WTC11 (cell line): ENCODE measurements at regions not wholly inside any gene's neighbourhood (a gene's known extent, or its start where the extent isn't known, plus 50 kb on each side); places are given as distances from the start of the nearest gene placed in this dataset.

ENCODE experiments used
- ATAC-seq: fragments of 200-7000 bp; cut with Tn5 transposase; 2 replicates; pipeline ENCODE4 v1.10.0; 2021; ENCODE audit warnings: mild to moderate bottlenecking, moderate library complexity
- CTCF ChIA-PET: fragments of 300-600 bp; sonication (Branson Sonifier 250); formaldehyde crosslinking; loops from one replicate; lab custom pipeline; 2021; ENCODE audit warnings: antibody characterized with exemption; lab: Charles Lee
- POLR2A ChIA-PET: fragments of 350-600 bp; sonication (Branson Sonifier 250); formaldehyde crosslinking; loops from one replicate; lab custom pipeline; 2021; ENCODE audit warnings: antibody characterized with exemption; lab: Charles Lee
- DNase-seq: peaks from one replicate; pipeline ENCODE4 v3.0.0; 2021; ENCODE audit warnings: low spot score
- H3K27ac Mint-ChIP-seq: 2 replicates; pipeline ENCODE4 v1.8.0; 2021; ENCODE audit warnings: mixed read lengths
- H3K27me3 Mint-ChIP-seq: 2 replicates; pipeline ENCODE4 v1.8.0; 2021; ENCODE audit warnings: low read depth, mild to moderate bottlenecking, moderate library complexity, mixed read lengths
- H3K36me3 Mint-ChIP-seq: 2 replicates; pipeline ENCODE4 v1.8.0; 2021; ENCODE audit warnings: mixed read lengths
- H3K4me1 Mint-ChIP-seq: 2 replicates; pipeline ENCODE4 v1.8.0; 2022; ENCODE audit warnings: mixed read lengths
- H3K4me3 Mint-ChIP-seq: 2 replicates; pipeline ENCODE4 v1.8.0; 2021; ENCODE audit warnings: mild to moderate bottlenecking, moderate library complexity, mixed read lengths
- H3K9me3 Mint-ChIP-seq: 2 replicates; pipeline ENCODE4 v1.8.0; 2021; ENCODE audit warnings: mixed read lengths
- ARID4B ChIP-seq: sonication (generic); formaldehyde crosslinking; IDR thresholded peaks from 2 replicates; pipeline ENCODE4 v1.8.0; 2023; ENCODE audit warnings: missing genetic modification reagents, mild to moderate bottlenecking, borderline replicate concordance
- ATF6 ChIP-seq: sonication (generic); formaldehyde crosslinking; IDR thresholded peaks from 2 replicates; pipeline ENCODE4 v1.8.1; 2023; ENCODE audit warnings: mild to moderate bottlenecking, missing genetic modification reagents
- E2F5 ChIP-seq: sonication (generic); formaldehyde crosslinking; IDR thresholded peaks from 2 replicates; pipeline ENCODE4 v1.8.1; 2022; ENCODE audit warnings: mild to moderate bottlenecking, moderate library complexity, missing genetic modification reagents
- ELF4 ChIP-seq: sonication (generic); formaldehyde crosslinking; IDR thresholded peaks from 2 replicates; pipeline ENCODE4 v1.8.1; 2022; ENCODE audit warnings: low read depth, mild to moderate bottlenecking, moderate library complexity, missing genetic modification reagents
- FOXK1 ChIP-seq: sonication (generic); formaldehyde crosslinking; IDR thresholded peaks from 2 replicates; pipeline ENCODE4 v1.8.0; 2022; ENCODE audit warnings: mild to moderate bottlenecking, moderate library complexity, missing genetic modification reagents
- GABPB1 ChIP-seq: sonication (generic); formaldehyde crosslinking; IDR thresholded peaks from 2 replicates; pipeline ENCODE4 v1.8.1; 2023; ENCODE audit warnings: mild to moderate bottlenecking, missing genetic modification reagents
- MYBL2 ChIP-seq: sonication (generic); formaldehyde crosslinking; IDR thresholded peaks from 2 replicates; pipeline ENCODE4 v1.8.1; 2023; ENCODE audit warnings: mild to moderate bottlenecking, moderate library complexity, missing genetic modification reagents
- TEAD4 ChIP-seq: sonication (generic); formaldehyde crosslinking; IDR thresholded peaks from 2 replicates; pipeline ENCODE4 v1.8.0; 2022; ENCODE audit warnings: mild to moderate bottlenecking, missing genetic modification reagents
- TP53 ChIP-seq: sonication (generic); formaldehyde crosslinking; IDR thresholded peaks from 2 replicates; pipeline ENCODE4 v1.8.1; 2023; ENCODE audit warnings: mild to moderate bottlenecking, missing genetic modification reagents
- ZNF121 ChIP-seq: sonication (generic); formaldehyde crosslinking; IDR thresholded peaks from 2 replicates; pipeline ENCODE4 v1.8.0; 2023; ENCODE audit warnings: missing genetic modification reagents
- ZNF138 ChIP-seq: sonication (generic); formaldehyde crosslinking; conservative IDR thresholded peaks from 2 replicates; pipeline ENCODE4 v1.8.1; 2022; ENCODE audit warnings: mild to moderate bottlenecking, moderate library complexity, missing genetic modification reagents
- TF ChIP-seq, protein P1 (sequence below): fragments of 250-450 bp; sonication (Bioruptor Pico); IDR thresholded peaks from 2 replicates; pipeline ENCODE4 v1.9.0; 2021; ENCODE audit warnings: mild to moderate bottlenecking
- TF ChIP-seq, protein P2 (sequence below): sonication (generic); formaldehyde crosslinking; IDR thresholded peaks from 2 replicates; pipeline ENCODE4 v1.8.1; 2023; ENCODE audit warnings: mild to moderate bottlenecking, missing genetic modification reagents, moderate library complexity
- TF ChIP-seq, protein P3 (sequence below): sonication (generic); formaldehyde crosslinking; IDR thresholded peaks from 2 replicates; pipeline ENCODE4 v1.8.1; 2022; ENCODE audit warnings: missing genetic modification reagents, borderline replicate concordance
- TF ChIP-seq, protein P4 (sequence below): sonication (generic); formaldehyde crosslinking; IDR thresholded peaks from 2 replicates; pipeline ENCODE4 v1.8.0; 2022; ENCODE audit warnings: missing genetic modification reagents
- TF ChIP-seq, protein P5 (sequence below): sonication (generic); formaldehyde crosslinking; IDR thresholded peaks from 2 replicates; pipeline ENCODE4 v1.8.1; 2023; ENCODE audit warnings: mild to moderate bottlenecking, missing genetic modification reagents
- TF ChIP-seq, protein P6 (sequence below): fragments of 250-450 bp; sonication (Bioruptor Pico); IDR thresholded peaks from 2 replicates; pipeline ENCODE4 v1.8.0; 2021; ENCODE audit warnings: mild to moderate bottlenecking
- TF ChIP-seq, protein P7 (sequence below): sonication (generic); formaldehyde crosslinking; IDR thresholded peaks from 2 replicates; pipeline ENCODE4 v1.8.0; 2022; ENCODE audit warnings: mild to moderate bottlenecking, missing genetic modification reagents

DNA sequence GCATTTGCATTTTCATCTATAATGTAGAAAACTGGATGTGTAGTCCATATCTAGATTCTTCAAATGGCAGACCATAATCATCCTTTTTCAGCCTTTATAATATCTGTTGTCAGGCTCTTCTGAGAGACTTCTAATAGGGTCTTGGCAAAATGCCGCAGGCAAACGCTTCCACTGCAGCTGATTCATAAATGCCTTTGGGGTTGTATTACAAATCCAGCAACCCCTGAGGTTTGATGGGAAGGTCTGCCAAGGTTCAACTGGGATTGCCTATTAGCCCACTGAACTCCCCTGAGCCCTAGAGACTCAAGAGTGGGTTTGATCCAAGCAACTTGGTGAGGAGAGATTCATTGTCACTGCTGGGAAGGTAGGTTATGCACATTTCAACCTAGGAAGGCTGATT is 365.2 kb upstream of the POU3F2 start:
- DNase-seq (no peak), ATAC-seq (no peak)
- Mint-ChIP-seq H3K4me3 (no peak overlapping the region), H3K27me3 (peaks cover 3% of the 10 kb centered on the region), H3K36me3 (no peaks in the 10 kb centered on the region), H3K4me1 (no peaks in the 10 kb centered on the region), H3K27ac (no peak overlapping the region), H3K9me3 (peaks cover 6% of the 10 kb centered on the region)
- TF ChIP-seq, protein P1, sequence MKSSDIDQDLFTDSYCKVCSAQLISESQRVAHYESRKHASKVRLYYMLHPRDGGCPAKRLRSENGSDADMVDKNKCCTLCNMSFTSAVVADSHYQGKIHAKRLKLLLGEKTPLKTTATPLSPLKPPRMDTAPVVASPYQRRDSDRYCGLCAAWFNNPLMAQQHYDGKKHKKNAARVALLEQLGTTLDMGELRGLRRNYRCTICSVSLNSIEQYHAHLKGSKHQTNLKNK (CRISPR knock-in tag), result no peak
- TF ChIP-seq, protein P2, sequence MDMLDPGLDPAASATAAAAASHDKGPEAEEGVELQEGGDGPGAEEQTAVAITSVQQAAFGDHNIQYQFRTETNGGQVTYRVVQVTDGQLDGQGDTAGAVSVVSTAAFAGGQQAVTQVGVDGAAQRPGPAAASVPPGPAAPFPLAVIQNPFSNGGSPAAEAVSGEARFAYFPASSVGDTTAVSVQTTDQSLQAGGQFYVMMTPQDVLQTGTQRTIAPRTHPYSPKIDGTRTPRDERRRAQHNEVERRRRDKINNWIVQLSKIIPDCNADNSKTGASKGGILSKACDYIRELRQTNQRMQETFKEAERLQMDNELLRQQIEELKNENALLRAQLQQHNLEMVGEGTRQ (CRISPR knock-in tag), result no peak
- CTCF ChIA-PET, result no interaction called here
- POLR2A ChIA-PET, result no interaction called here

GRCh38 chr6:98470821-98471220 is 363.6 kb upstream of the POU3F2 start:
- no peak for DNase-seq
- Mint-ChIP-seq H3K4me1 (no peaks in the 10 kb centered on the region), H3K36me3 (no peaks in the 10 kb centered on the region), H3K27ac (no peak overlapping the region), H3K4me3 (no peak overlapping the region), H3K9me3 (peaks cover 6% of the 10 kb centered on the region), H3K27me3 (peaks cover 3% of the 10 kb centered on the region)
- POLR2A ChIA-PET, result no interaction called here
- CTCF ChIA-PET, result no interaction called here
- peak; percentile 26; the same call in 1 of the 2 replicates for ATAC-seq
- TF ChIP-seq TP53 (CRISPR knock-in tag) (no peak), TEAD4 (CRISPR knock-in tag) (no peak), ELF4 (CRISPR knock-in tag) (no peak), MYBL2 (CRISPR knock-in tag) (no peak), GABPB1 (CRISPR knock-in tag) (no peak), ZNF138 (CRISPR knock-in tag) (no peak), E2F5 (CRISPR knock-in tag) (no peak), ATF6 (CRISPR knock-in tag) (no peak), ZNF121 (CRISPR knock-in tag) (no peak), FOXK1 (CRISPR knock-in tag) (no peak), ARID4B (CRISPR knock-in tag) (no peak)
- TF ChIP-seq, protein P3, sequence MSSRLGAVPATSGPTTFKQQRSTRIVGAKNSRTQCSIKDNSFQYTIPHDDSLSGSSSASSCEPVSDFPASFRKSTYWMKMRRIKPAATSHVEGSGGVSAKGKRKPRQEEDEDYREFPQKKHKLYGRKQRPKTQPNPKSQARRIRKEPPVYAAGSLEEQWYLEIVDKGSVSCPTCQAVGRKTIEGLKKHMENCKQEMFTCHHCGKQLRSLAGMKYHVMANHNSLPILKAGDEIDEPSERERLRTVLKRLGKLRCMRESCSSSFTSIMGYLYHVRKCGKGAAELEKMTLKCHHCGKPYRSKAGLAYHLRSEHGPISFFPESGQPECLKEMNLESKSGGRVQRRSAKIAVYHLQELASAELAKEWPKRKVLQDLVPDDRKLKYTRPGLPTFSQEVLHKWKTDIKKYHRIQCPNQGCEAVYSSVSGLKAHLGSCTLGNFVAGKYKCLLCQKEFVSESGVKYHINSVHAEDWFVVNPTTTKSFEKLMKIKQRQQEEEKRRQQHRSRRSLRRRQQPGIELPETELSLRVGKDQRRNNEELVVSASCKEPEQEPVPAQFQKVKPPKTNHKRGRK (CRISPR knock-in tag), result no peak
- TF ChIP-seq, protein P4, sequence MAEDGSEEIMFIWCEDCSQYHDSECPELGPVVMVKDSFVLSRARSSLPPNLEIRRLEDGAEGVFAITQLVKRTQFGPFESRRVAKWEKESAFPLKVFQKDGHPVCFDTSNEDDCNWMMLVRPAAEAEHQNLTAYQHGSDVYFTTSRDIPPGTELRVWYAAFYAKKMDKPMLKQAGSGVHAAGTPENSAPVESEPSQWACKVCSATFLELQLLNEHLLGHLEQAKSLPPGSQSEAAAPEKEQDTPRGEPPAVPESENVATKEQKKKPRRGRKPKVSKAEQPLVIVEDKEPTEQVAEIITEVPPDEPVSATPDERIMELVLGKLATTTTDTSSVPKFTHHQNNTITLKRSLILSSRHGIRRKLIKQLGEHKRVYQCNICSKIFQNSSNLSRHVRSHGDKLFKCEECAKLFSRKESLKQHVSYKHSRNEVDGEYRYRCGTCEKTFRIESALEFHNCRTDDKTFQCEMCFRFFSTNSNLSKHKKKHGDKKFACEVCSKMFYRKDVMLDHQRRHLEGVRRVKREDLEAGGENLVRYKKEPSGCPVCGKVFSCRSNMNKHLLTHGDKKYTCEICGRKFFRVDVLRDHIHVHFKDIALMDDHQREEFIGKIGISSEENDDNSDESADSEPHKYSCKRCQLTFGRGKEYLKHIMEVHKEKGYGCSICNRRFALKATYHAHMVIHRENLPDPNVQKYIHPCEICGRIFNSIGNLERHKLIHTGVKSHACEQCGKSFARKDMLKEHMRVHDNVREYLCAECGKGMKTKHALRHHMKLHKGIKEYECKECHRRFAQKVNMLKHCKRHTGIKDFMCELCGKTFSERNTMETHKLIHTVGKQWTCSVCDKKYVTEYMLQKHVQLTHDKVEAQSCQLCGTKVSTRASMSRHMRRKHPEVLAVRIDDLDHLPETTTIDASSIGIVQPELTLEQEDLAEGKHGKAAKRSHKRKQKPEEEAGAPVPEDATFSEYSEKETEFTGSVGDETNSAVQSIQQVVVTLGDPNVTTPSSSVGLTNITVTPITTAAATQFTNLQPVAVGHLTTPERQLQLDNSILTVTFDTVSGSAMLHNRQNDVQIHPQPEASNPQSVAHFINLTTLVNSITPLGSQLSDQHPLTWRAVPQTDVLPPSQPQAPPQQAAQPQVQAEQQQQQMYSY (CRISPR knock-in tag), result no peak
- TF ChIP-seq, protein P5, sequence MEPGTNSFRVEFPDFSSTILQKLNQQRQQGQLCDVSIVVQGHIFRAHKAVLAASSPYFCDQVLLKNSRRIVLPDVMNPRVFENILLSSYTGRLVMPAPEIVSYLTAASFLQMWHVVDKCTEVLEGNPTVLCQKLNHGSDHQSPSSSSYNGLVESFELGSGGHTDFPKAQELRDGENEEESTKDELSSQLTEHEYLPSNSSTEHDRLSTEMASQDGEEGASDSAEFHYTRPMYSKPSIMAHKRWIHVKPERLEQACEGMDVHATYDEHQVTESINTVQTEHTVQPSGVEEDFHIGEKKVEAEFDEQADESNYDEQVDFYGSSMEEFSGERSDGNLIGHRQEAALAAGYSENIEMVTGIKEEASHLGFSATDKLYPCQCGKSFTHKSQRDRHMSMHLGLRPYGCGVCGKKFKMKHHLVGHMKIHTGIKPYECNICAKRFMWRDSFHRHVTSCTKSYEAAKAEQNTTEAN (CRISPR knock-in tag), result no peak
- TF ChIP-seq, protein P6, sequence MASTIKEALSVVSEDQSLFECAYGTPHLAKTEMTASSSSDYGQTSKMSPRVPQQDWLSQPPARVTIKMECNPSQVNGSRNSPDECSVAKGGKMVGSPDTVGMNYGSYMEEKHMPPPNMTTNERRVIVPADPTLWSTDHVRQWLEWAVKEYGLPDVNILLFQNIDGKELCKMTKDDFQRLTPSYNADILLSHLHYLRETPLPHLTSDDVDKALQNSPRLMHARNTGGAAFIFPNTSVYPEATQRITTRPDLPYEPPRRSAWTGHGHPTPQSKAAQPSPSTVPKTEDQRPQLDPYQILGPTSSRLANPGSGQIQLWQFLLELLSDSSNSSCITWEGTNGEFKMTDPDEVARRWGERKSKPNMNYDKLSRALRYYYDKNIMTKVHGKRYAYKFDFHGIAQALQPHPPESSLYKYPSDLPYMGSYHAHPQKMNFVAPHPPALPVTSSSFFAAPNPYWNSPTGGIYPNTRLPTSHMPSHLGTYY (CRISPR knock-in tag), result no peak
- TF ChIP-seq, protein P7, sequence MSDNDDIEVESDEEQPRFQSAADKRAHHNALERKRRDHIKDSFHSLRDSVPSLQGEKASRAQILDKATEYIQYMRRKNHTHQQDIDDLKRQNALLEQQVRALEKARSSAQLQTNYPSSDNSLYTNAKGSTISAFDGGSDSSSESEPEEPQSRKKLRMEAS (CRISPR knock-in tag), result no peak
